ENCODE measurements at regions not wholly inside any gene's neighbourhood (a gene's known extent, or its start where the extent isn't known, plus 50 kb on each side); places are given as distances from the start of the nearest gene placed in this dataset.
A peak's percentile ranks its signal among the peaks of the same experiment; 100 is the strongest.

DNA sequence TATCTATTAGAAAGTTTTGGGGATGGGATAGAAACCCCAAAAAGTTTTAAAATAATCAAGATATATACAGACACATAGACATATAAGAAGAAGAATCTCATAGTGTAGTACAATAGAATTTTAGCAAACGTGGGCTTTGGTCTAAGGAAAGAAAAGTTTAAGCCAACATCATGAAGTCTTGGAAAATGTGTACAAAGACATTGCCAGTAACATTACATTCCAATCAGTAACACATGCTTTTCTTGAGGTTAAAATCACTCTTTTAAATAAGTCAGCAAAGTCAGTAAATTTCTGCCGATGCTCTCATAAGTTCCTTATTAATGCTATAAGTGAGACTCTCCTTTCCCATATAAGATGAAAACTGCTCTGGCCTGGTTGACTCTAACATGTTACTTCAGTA is 201.1 kb upstream of the LRIG3 start:
- WGBS (ENCODE audit: insufficient coverage), result no CpG with 5 or more reads among the region's 2 CpGs
- Histone ChIP-seq H3K27me3 (replicated peaks in 2 of 5; ENCODE audit: control insufficient read depth in 4 of 5, insufficient read depth in 5 of 5, low read length in 4 of 5) (no peaks in the 10 kb centered on the region), H3K27ac (ENCODE audit: insufficient read depth in 1 of 2, low read depth in 1 of 2, low read length in 2 of 2, poor library complexity in 1 of 2, severe bottlenecking in 2 of 2) (no peak overlapping the region), H3K4me1 (ENCODE audit: control extremely low read depth in 1 of 4, control insufficient read depth in 4 of 4, insufficient read depth in 4 of 4, low read length in 3 of 4) (no peaks in the 10 kb centered on the region), H3K9me3 (ENCODE audit: control extremely low read depth in 1 of 5, control insufficient read depth in 4 of 5, insufficient read depth in 2 of 5, low read depth in 1 of 5, low read length in 4 of 5) (no peaks in the 10 kb centered on the region), H3K4me3 (ENCODE audit: control insufficient read depth in 1 of 7, extremely low read depth in 1 of 7, insufficient read depth in 4 of 7, low read depth in 2 of 7, low read length in 6 of 7) (no peak overlapping the region), H3K36me3 (ENCODE audit: control insufficient read depth in 4 of 4, insufficient read depth in 4 of 4, low read length in 3 of 4) (no peaks in the 10 kb centered on the region)
- DNase-seq, result no peak
- ChIA-PET CTCF (no interaction called here), POLR2A (no interaction called here)

GRCh38 chr12:59119676-59120075 is 199.4 kb upstream of the LRIG3 start:
- WGBS (ENCODE audit: insufficient coverage), result 100% methylated on average over 1 of the region's 2 CpGs
- H3K36me3 ChIP-seq (ENCODE audit: control insufficient read depth in 4 of 4, insufficient read depth in 4 of 4, low read length in 3 of 4), result no peaks in the 10 kb centered on the region
- no peak overlapping the region for H3K4me3 ChIP-seq (ENCODE audit: control insufficient read depth in 1 of 7, extremely low read depth in 1 of 7, insufficient read depth in 4 of 7, low read depth in 2 of 7, low read length in 6 of 7)
- ChIA-PET POLR2A (no interaction called here), CTCF (no interaction called here)
- DNase-seq, result no peak
- no peaks in the 10 kb centered on the region for H3K9me3 ChIP-seq (ENCODE audit: control extremely low read depth in 1 of 5, control insufficient read depth in 4 of 5, insufficient read depth in 2 of 5, low read depth in 1 of 5, low read length in 4 of 5)
- no peaks in the 10 kb centered on the region for H3K27me3 ChIP-seq (replicated peaks in 2 of 5; ENCODE audit: control insufficient read depth in 4 of 5, insufficient read depth in 5 of 5, low read length in 4 of 5)
- no peak overlapping the region for H3K27ac ChIP-seq (ENCODE audit: insufficient read depth in 1 of 2, low read depth in 1 of 2, low read length in 2 of 2, poor library complexity in 1 of 2, severe bottlenecking in 2 of 2)
- H3K4me1 ChIP-seq (ENCODE audit: control extremely low read depth in 1 of 4, control insufficient read depth in 4 of 4, insufficient read depth in 4 of 4, low read length in 3 of 4), result no peaks in the 10 kb centered on the region

- no peaks in the 10 kb centered on the region for H3K36me3 ChIP-seq (ENCODE audit: control insufficient read depth in 4 of 4, insufficient read depth in 4 of 4, low read length in 3 of 4)
- H3K9me3 ChIP-seq (ENCODE audit: control extremely low read depth in 1 of 5, control insufficient read depth in 4 of 5, insufficient read depth in 2 of 5, low read depth in 1 of 5, low read length in 4 of 5), result no peaks in the 10 kb centered on the region
- H3K4me1 ChIP-seq (ENCODE audit: control extremely low read depth in 1 of 4, control insufficient read depth in 4 of 4, insufficient read depth in 4 of 4, low read length in 3 of 4), result peaks cover 0 to 3% (median 1%) of the 10 kb centered on the region in 4 experiments
- no peak for DNase-seq
- H3K27me3 ChIP-seq (replicated peaks in 2 of 5; ENCODE audit: control insufficient read depth in 4 of 5, insufficient read depth in 5 of 5, low read length in 4 of 5), result no peaks in the 10 kb centered on the region
- ChIA-PET CTCF (interaction anchor here (1.3 kb wide), 1 partner anchor 24 kb away, joined by 4 read pairs; no protein-coding TSS in a partner anchor), POLR2A (no interaction called here)
- no peak overlapping the region for H3K4me3 ChIP-seq (ENCODE audit: control insufficient read depth in 1 of 7, extremely low read depth in 1 of 7, insufficient read depth in 4 of 7, low read depth in 2 of 7, low read length in 6 of 7)
- WGBS (ENCODE audit: insufficient coverage), result 100% methylated on average over 1 of the region's 3 CpGs
- no peak overlapping the region for H3K27ac ChIP-seq (ENCODE audit: insufficient read depth in 1 of 2, low read depth in 1 of 2, low read length in 2 of 2, poor library complexity in 1 of 2, severe bottlenecking in 2 of 2)
Observed at GRCh38 chr12:59118356-59118755, 198.1 kb upstream of the LRIG3 start.

GRCh38 chr12:59115995-59116394 is 195.7 kb upstream of the LRIG3 start:
- Histone ChIP-seq H3K9me3 (ENCODE audit: control extremely low read depth in 1 of 5, control insufficient read depth in 4 of 5, insufficient read depth in 2 of 5, low read depth in 1 of 5, low read length in 4 of 5) (no peaks in the 10 kb centered on the region), H3K27me3 (replicated peaks in 2 of 5; ENCODE audit: control insufficient read depth in 4 of 5, insufficient read depth in 5 of 5, low read length in 4 of 5) (no peaks in the 10 kb centered on the region), H3K36me3 (ENCODE audit: control insufficient read depth in 4 of 4, insufficient read depth in 4 of 4, low read length in 3 of 4) (no peaks in the 10 kb centered on the region), H3K4me1 (ENCODE audit: control extremely low read depth in 1 of 4, control insufficient read depth in 4 of 4, insufficient read depth in 4 of 4, low read length in 3 of 4) (peaks cover 0 to 3% (median 1%) of the 10 kb centered on the region in 4 experiments), H3K4me3 (ENCODE audit: control insufficient read depth in 1 of 7, extremely low read depth in 1 of 7, insufficient read depth in 4 of 7, low read depth in 2 of 7, low read length in 6 of 7) (no peak overlapping the region), H3K27ac (ENCODE audit: insufficient read depth in 1 of 2, low read depth in 1 of 2, low read length in 2 of 2, poor library complexity in 1 of 2, severe bottlenecking in 2 of 2) (no peak overlapping the region)
- no peak for DNase-seq
- ChIA-PET CTCF (interaction anchor here (1.3 to 4.3 kb wide), 2 partner anchors 36 to 50 kb away, joined by 5 to 30 read pairs; no protein-coding TSS in a partner anchor), POLR2A (interaction anchor here (0.5 kb wide), 1 partner anchor 195 kb away, joined by 3 read pairs; no protein-coding TSS in a partner anchor)
- no CpG with 5 or more reads among the region's 1 CpG for WGBS (ENCODE audit: insufficient coverage)

DNA sequence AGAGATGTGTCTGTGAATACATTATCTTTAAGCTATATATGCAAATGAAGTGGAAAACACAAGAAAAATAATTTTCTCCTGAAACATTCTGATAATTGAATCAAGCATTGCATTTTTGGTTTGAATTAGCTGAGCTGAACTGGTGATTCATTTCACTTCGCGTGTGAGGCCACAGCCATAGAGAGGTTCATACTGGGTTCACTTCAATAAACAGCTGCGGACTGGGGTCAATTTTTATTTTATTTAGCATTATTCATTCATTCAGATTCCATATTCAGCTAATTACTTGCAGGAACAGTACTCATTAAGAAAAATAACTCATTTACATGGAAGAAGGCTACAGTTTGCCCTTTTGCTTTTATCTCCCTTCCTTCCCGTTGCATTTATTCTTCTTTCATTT is 195.2 kb upstream of the LRIG3 start:
- ChIA-PET POLR2A (interaction anchor here (0.5 kb wide), 1 partner anchor 195 kb away, joined by 3 read pairs; no protein-coding TSS in a partner anchor), CTCF (interaction anchor here (2.2 to 4.3 kb wide), 3 partner anchors 9 to 37 kb away, joined by 6 to 30 read pairs (median 11); no protein-coding TSS in a partner anchor)
- H3K4me1 ChIP-seq (ENCODE audit: control extremely low read depth in 1 of 4, control insufficient read depth in 4 of 4, insufficient read depth in 4 of 4, low read length in 3 of 4), result peaks cover 0 to 3% (median 1%) of the 10 kb centered on the region in 4 experiments
- 100% methylated on average over 4 of the region's 4 CpGs for WGBS (ENCODE audit: insufficient coverage)
- H3K36me3 ChIP-seq (ENCODE audit: control insufficient read depth in 4 of 4, insufficient read depth in 4 of 4, low read length in 3 of 4), result no peaks in the 10 kb centered on the region
- H3K4me3 ChIP-seq (ENCODE audit: control insufficient read depth in 1 of 7, extremely low read depth in 1 of 7, insufficient read depth in 4 of 7, low read depth in 2 of 7, low read length in 6 of 7), result no peak overlapping the region
- no peaks in the 10 kb centered on the region for H3K27me3 ChIP-seq (replicated peaks in 2 of 5; ENCODE audit: control insufficient read depth in 4 of 5, insufficient read depth in 5 of 5, low read length in 4 of 5)
- no peaks in the 10 kb centered on the region for H3K9me3 ChIP-seq (ENCODE audit: control extremely low read depth in 1 of 5, control insufficient read depth in 4 of 5, insufficient read depth in 2 of 5, low read depth in 1 of 5, low read length in 4 of 5)
- DNase-seq, result no peak
- no peak overlapping the region for H3K27ac ChIP-seq (ENCODE audit: insufficient read depth in 1 of 2, low read depth in 1 of 2, low read length in 2 of 2, poor library complexity in 1 of 2, severe bottlenecking in 2 of 2)

GRCh38 chr12:59113831-59114615 is 193.7 kb upstream of the LRIG3 start:
- POLR2A ChIA-PET, result no interaction called here
- peak overlapping the region in 2 of 7 experiments; percentile 14 to 20 for H3K4me3 ChIP-seq (ENCODE audit: control insufficient read depth in 1 of 7, extremely low read depth in 1 of 7, insufficient read depth in 4 of 7, low read depth in 2 of 7, low read length in 6 of 7)
- peaks cover 0 to 3% (median 1%) of the 10 kb centered on the region in 4 experiments for H3K4me1 ChIP-seq (ENCODE audit: control extremely low read depth in 1 of 4, control insufficient read depth in 4 of 4, insufficient read depth in 4 of 4, low read length in 3 of 4)
- 33% methylated on average over 8 of the region's 12 CpGs for WGBS (ENCODE audit: insufficient coverage)
- no peak overlapping the region for H3K27ac ChIP-seq (ENCODE audit: insufficient read depth in 1 of 2, low read depth in 1 of 2, low read length in 2 of 2, poor library complexity in 1 of 2, severe bottlenecking in 2 of 2)
- CTCF ChIA-PET, result interaction anchor here (0.9 to 4.3 kb wide), 9 partner anchors 9 to 722 kb away, joined by 3 to 30 read pairs (median 4); no protein-coding TSS in a partner anchor
- no peaks in the 10 kb centered on the region for H3K9me3 ChIP-seq (ENCODE audit: control extremely low read depth in 1 of 5, control insufficient read depth in 4 of 5, insufficient read depth in 2 of 5, low read depth in 1 of 5, low read length in 4 of 5)
- no peaks in the 10 kb centered on the region for H3K27me3 ChIP-seq (replicated peaks in 2 of 5; ENCODE audit: control insufficient read depth in 4 of 5, insufficient read depth in 5 of 5, low read length in 4 of 5)
- DNase-seq, result peak; percentile 71 to 88 (median 86)
- no peaks in the 10 kb centered on the region for H3K36me3 ChIP-seq (ENCODE audit: control insufficient read depth in 4 of 4, insufficient read depth in 4 of 4, low read length in 3 of 4)

DNA sequence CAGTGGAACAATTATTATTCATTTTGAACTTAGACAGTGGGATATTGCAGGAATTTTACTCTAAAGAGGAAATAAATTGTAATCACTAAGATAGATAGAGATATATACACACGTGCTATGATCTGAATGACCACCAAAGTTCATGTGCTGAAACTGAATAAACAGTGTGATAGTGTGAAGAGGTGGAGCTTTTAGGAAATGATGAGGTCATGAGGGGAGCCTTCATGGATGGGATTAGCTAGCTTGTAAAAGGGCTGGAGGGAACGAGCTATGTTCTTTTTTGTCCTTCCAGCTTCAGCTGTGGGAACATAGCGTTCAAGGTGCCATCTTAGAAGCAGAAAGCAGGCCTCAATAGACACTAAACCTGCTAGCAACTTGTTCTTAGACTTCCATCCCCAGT is 191.5 kb upstream of the LRIG3 start:
- DNase-seq, result no peak
- H3K9me3 ChIP-seq (ENCODE audit: control extremely low read depth in 1 of 5, control insufficient read depth in 4 of 5, insufficient read depth in 2 of 5, low read depth in 1 of 5, low read length in 4 of 5), result no peaks in the 10 kb centered on the region
- WGBS (ENCODE audit: insufficient coverage), result 96% methylated on average over 3 of the region's 3 CpGs
- no peaks in the 10 kb centered on the region for H3K36me3 ChIP-seq (ENCODE audit: control insufficient read depth in 4 of 4, insufficient read depth in 4 of 4, low read length in 3 of 4)
- ChIA-PET POLR2A (no interaction called here), CTCF (interaction anchor here (0.9 to 4.3 kb wide), 2 partner anchors 39 to 40 kb away, joined by 3 to 30 read pairs; no protein-coding TSS in a partner anchor)
- peaks cover 0 to 1% (median 0%) of the 10 kb centered on the region in 5 experiments for H3K27me3 ChIP-seq (replicated peaks in 2 of 5; ENCODE audit: control insufficient read depth in 4 of 5, insufficient read depth in 5 of 5, low read length in 4 of 5)
- no peak overlapping the region for H3K27ac ChIP-seq (ENCODE audit: insufficient read depth in 1 of 2, low read depth in 1 of 2, low read length in 2 of 2, poor library complexity in 1 of 2, severe bottlenecking in 2 of 2)
- peaks cover 0 to 3% (median 1%) of the 10 kb centered on the region in 4 experiments for H3K4me1 ChIP-seq (ENCODE audit: control extremely low read depth in 1 of 4, control insufficient read depth in 4 of 4, insufficient read depth in 4 of 4, low read length in 3 of 4)
- H3K4me3 ChIP-seq (ENCODE audit: control insufficient read depth in 1 of 7, extremely low read depth in 1 of 7, insufficient read depth in 4 of 7, low read depth in 2 of 7, low read length in 6 of 7), result no peak overlapping the region
